SK-N-MC (cell line): ENCODE measurements at regions not wholly inside any gene's neighbourhood (a gene's known extent, or its start where the extent isn't known, plus 50 kb on each side); places are given as distances from the start of the nearest gene placed in this dataset.

Experiments used
- EZH2 ChIP-seq: fragments of 200-600 bp; sonication (generic); IDR thresholded peaks from one replicate; pipeline ENCODE4 v1.6.1; 2017; ENCODE audit warnings: antibody characterized with exemption
- FOXP2 ChIP-seq: optimal IDR thresholded peaks from 2 replicates; pipeline ENCODE3; 2011; ENCODE audit warnings: mild to moderate bottlenecking, moderate library complexity; ENCODE audit not compliant: insufficient read depth; ENCODE audit errors: extremely low read length, control extremely low read depth
- POLR2AphosphoS5 ChIP-seq: IDR thresholded peaks from 2 replicates; pipeline ENCODE4 v1.6.1; 2012; ENCODE audit warnings: mild to moderate bottlenecking, low read depth, low read length, borderline replicate concordance

GRCh38 chr20:51313358-51313827, 229.1 kb downstream of the NFATC2 start:
- no peak for TF ChIP-seq POLR2AphosphoS5
- no peak for TF ChIP-seq EZH2
- no peak for TF ChIP-seq FOXP2
